ENCODE measurements at regions not wholly inside any gene's neighbourhood (a gene's known extent, or its start where the extent isn't known, plus 50 kb on each side); places are given as distances from the start of the nearest gene placed in this dataset.

DNA sequence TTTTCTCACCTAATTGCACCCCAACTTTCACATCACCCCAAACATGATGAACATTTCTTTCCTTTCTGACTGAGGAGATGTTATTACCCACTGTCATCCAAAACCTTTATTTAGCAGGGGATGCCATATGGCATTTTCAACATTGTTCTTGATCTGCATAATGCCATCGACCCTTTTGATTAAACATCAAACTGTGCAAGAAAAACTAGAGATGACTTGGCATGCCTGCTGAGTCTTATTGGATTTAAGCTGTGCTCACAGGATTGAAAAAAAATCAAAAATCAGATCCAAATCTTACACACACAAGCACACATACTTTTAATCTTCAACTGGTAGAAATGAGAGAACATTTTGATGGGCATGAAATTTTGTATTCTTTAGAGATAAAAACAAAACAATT, 536.0 kb downstream of the TMX3 start:
- Histone ChIP-seq H2AFZ (ENCODE audit: low read length) (no peak overlapping the region), H3K36me3 (ENCODE audit: insufficient read depth, low read length) (no peaks in the 10 kb centered on the region), H3K4me2 (ENCODE audit: low read depth, low read length, poor library complexity, severe bottlenecking) (no peak overlapping the region), H3F3A (ENCODE audit: low read depth) (no peaks in the 10 kb centered on the region), H3K4me1 (ENCODE audit: insufficient read depth, low read length, poor library complexity, severe bottlenecking) (no peaks in the 10 kb centered on the region), H3K79me2 (ENCODE audit: insufficient read depth, low read length) (no peaks in the 10 kb centered on the region), H3K9ac (ENCODE audit: low read depth, low read length, poor library complexity, severe bottlenecking) (no peak overlapping the region), H3K9me3 (ENCODE audit: insufficient read depth, low read depth, low read length) (no peaks in the 10 kb centered on the region), H4K20me1 (ENCODE audit: insufficient read depth, low read length, poor library complexity, severe bottlenecking) (no peaks in the 10 kb centered on the region), H3K9me2 (replicated peaks; ENCODE audit: low read depth, low read length) (no peaks in the 10 kb centered on the region), H3K4me3 (ENCODE audit: low read length, poor library complexity, severe bottlenecking) (no peak overlapping the region), H3K27me3 (ENCODE audit: insufficient read depth, low read length, poor library complexity, severe bottlenecking) (no peaks in the 10 kb centered on the region)
- TF ChIP-seq, protein P1, sequence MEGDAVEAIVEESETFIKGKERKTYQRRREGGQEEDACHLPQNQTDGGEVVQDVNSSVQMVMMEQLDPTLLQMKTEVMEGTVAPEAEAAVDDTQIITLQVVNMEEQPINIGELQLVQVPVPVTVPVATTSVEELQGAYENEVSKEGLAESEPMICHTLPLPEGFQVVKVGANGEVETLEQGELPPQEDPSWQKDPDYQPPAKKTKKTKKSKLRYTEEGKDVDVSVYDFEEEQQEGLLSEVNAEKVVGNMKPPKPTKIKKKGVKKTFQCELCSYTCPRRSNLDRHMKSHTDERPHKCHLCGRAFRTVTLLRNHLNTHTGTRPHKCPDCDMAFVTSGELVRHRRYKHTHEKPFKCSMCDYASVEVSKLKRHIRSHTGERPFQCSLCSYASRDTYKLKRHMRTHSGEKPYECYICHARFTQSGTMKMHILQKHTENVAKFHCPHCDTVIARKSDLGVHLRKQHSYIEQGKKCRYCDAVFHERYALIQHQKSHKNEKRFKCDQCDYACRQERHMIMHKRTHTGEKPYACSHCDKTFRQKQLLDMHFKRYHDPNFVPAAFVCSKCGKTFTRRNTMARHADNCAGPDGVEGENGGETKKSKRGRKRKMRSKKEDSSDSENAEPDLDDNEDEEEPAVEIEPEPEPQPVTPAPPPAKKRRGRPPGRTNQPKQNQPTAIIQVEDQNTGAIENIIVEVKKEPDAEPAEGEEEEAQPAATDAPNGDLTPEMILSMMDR (conservative IDR thresholded peaks at IDR 0.05; ENCODE audit: low read length), result no peak
- TF ChIP-seq EZH2phosphoT487 (IDR thresholded peaks at IDR 0.05; ENCODE audit: borderline replicate concordance), result no peak

DNA sequence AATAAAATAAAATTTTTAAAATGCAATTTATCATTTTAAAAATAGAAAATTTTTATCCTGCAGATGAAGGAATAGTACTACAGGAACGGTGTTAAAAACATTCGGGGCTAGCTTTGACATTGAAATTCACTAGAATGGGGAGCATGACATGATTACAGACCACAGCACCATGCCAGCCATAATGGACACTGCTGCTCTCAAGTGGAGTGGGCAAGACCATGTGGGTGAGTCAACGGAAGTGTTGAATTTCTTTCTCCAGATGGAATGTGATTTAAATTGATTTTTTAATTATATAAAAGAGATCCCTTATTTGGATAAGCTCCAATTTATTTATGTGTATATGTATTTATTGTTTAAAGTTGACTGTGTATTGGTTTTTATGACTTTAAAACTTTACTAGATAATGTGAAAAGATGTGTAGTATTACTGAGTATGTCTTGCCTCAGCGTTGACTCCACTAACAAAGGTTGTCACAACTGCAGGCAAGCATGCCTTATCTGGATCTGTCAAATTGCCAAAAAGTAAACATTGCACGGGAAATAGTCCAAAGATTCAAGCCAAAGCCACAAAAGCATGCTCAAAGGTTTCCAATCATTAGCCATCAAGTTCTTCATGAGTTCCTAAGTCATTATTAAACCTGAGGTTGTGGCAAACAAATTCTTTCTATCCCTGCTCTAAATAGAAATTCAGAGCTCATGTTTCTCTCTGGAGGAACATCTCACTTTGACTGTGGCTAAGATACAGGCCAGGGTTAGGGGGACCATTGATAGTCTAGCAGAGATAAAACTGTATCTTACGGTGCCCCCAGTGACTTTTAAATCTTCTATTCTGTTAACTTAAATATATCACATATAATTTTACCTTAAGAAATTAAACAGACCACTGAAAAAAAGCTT, 536.9 kb downstream of the TMX3 start:
- no peak overlapping the region for H3K9ac ChIP-seq (ENCODE audit: low read depth, low read length, poor library complexity, severe bottlenecking)
- H3K27me3 ChIP-seq (ENCODE audit: insufficient read depth, low read length, poor library complexity, severe bottlenecking), result no peaks in the 10 kb centered on the region
- H4K20me1 ChIP-seq (ENCODE audit: insufficient read depth, low read length, poor library complexity, severe bottlenecking), result no peaks in the 10 kb centered on the region
- H3K4me3 ChIP-seq (ENCODE audit: low read length, poor library complexity, severe bottlenecking), result no peak overlapping the region
- no peak overlapping the region for H3K4me2 ChIP-seq (ENCODE audit: low read depth, low read length, poor library complexity, severe bottlenecking)
- H3K9me3 ChIP-seq (ENCODE audit: insufficient read depth, low read depth, low read length), result no peaks in the 10 kb centered on the region
- H3K36me3 ChIP-seq (ENCODE audit: insufficient read depth, low read length), result no peaks in the 10 kb centered on the region
- no peaks in the 10 kb centered on the region for H3K4me1 ChIP-seq (ENCODE audit: insufficient read depth, low read length, poor library complexity, severe bottlenecking)
- no peaks in the 10 kb centered on the region for H3F3A ChIP-seq (ENCODE audit: low read depth)
- TF ChIP-seq EZH2phosphoT487 (IDR thresholded peaks at IDR 0.05; ENCODE audit: borderline replicate concordance), result no peak
- TF ChIP-seq, protein P1 (conservative IDR thresholded peaks at IDR 0.05; ENCODE audit: low read length), result no peak
- no peak overlapping the region for H2AFZ ChIP-seq (ENCODE audit: low read length)
- no peaks in the 10 kb centered on the region for H3K9me2 ChIP-seq (replicated peaks; ENCODE audit: low read depth, low read length)
- no peaks in the 10 kb centered on the region for H3K79me2 ChIP-seq (ENCODE audit: insufficient read depth, low read length)

DNA sequence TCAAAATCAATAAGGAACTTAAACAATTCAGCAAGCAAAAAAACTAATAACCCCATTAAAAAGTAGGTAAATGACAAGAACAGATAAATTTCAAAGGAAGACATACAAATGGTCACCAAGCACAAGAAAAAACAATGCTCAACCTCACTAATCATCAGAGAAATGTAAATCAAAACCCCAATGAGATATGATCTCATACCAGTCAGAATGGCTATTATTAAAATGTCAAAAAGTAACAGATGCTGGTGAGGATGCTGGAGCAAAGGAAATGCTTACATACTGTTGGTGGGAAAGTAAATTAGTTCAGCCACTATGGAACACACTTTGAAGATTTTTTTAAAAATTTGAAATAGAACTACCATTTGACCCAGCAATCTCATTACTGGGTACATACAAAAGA, 538.0 kb downstream of the TMX3 start:
- Histone ChIP-seq H3K4me2 (ENCODE audit: low read depth, low read length, poor library complexity, severe bottlenecking) (no peak overlapping the region), H3K4me1 (ENCODE audit: insufficient read depth, low read length, poor library complexity, severe bottlenecking) (no peaks in the 10 kb centered on the region), H3K27me3 (ENCODE audit: insufficient read depth, low read length, poor library complexity, severe bottlenecking) (no peaks in the 10 kb centered on the region), H3K9me3 (ENCODE audit: insufficient read depth, low read depth, low read length) (no peaks in the 10 kb centered on the region), H2AFZ (ENCODE audit: low read length) (no peak overlapping the region), H3F3A (ENCODE audit: low read depth) (no peaks in the 10 kb centered on the region), H3K9me2 (replicated peaks; ENCODE audit: low read depth, low read length) (no peaks in the 10 kb centered on the region), H3K4me3 (ENCODE audit: low read length, poor library complexity, severe bottlenecking) (no peak overlapping the region), H3K9ac (ENCODE audit: low read depth, low read length, poor library complexity, severe bottlenecking) (no peak overlapping the region), H3K36me3 (ENCODE audit: insufficient read depth, low read length) (no peaks in the 10 kb centered on the region), H3K79me2 (ENCODE audit: insufficient read depth, low read length) (no peaks in the 10 kb centered on the region), H4K20me1 (ENCODE audit: insufficient read depth, low read length, poor library complexity, severe bottlenecking) (no peaks in the 10 kb centered on the region)
- TF ChIP-seq, protein P1 (conservative IDR thresholded peaks at IDR 0.05; ENCODE audit: low read length), result no peak
- TF ChIP-seq EZH2phosphoT487 (IDR thresholded peaks at IDR 0.05; ENCODE audit: borderline replicate concordance), result no peak
